Lung (tissue), 11 donors: ENCODE measurements at regions not wholly inside any gene's neighbourhood (a gene's known extent, or its start where the extent isn't known, plus 50 kb on each side); places are given as distances from the start of the nearest gene placed in this dataset.
"Not testable (repeated sequence)": the region's sequence is repeated elsewhere in the genome, so short reads cannot be mapped to it uniquely, and the experiment has no call there.

Experiments
- ATAC-seq: fragments of 200-7000 bp; cut with Tn5 transposase; one replicate; pipeline ENCODE4 v1.9.1; 2020; ENCODE audit warnings: moderate number of reproducible peaks; ENCODE audit not compliant: insufficient read depth, low FRiP score
- DNase-seq, 3 donors: peaks; one replicate each; pipeline ENCODE4 v3.0.0-alpha.2; 2013 to 2017
- H3K27ac ChIP-seq, 2 donors: one replicate each; pipeline ENCODE4 v1.5.1; 2013; ENCODE audit warnings: mild to moderate bottlenecking in 2 of 2, moderate library complexity in 2 of 2, control low read depth in 1 of 2, inconsistent platforms in 1 of 2, low read depth in 1 of 2, low read length in 1 of 2
- H3K27me3 ChIP-seq, 3 donors: one replicate each; pipeline ENCODE4 v1.5.1; 2013; ENCODE audit warnings: low read length in 2 of 3; ENCODE audit not compliant: control insufficient read depth in 3 of 3, insufficient read depth in 3 of 3
- H3K36me3 ChIP-seq, 4 donors: one replicate each; pipeline ENCODE4 v1.5.1; 2013; ENCODE audit warnings: low read length in 4 of 4, mild to moderate bottlenecking in 1 of 4, moderate library complexity in 1 of 4; ENCODE audit not compliant: control insufficient read depth in 4 of 4, insufficient read depth in 4 of 4
- H3K4me1 ChIP-seq, 5 donors: one replicate each; pipeline ENCODE4 v1.5.1; 2013; ENCODE audit warnings: low read length in 5 of 5, mild to moderate bottlenecking in 2 of 5, moderate library complexity in 1 of 5; ENCODE audit not compliant: control insufficient read depth in 5 of 5, insufficient read depth in 5 of 5
- H3K4me3 ChIP-seq: one replicate; pipeline ENCODE4 v1.5.1; 2013; ENCODE audit warnings: mild to moderate bottlenecking, control low read depth, moderate library complexity
- H3K9ac ChIP-seq, 2 donors: one replicate each; pipeline ENCODE4 v1.5.1; 2013; ENCODE audit warnings: low read length in 2 of 2, control low read depth in 1 of 2; ENCODE audit not compliant: insufficient read depth in 1 of 2
- H3K9me3 ChIP-seq, 4 donors: one replicate each; pipeline ENCODE4 v1.5.1; 2013; ENCODE audit warnings: low read length in 3 of 4, mild to moderate bottlenecking in 1 of 4, moderate library complexity in 1 of 4; ENCODE audit not compliant: control insufficient read depth in 4 of 4, insufficient read depth in 3 of 4
- WGBS, 2 donors: extraction: QIAGEN DNeasy Blood & Tissue Kit; methylation state at CpG; one replicate each; pipeline ENCODE4 v1.1.7; 2013; 5-methylcytosine and 5-hydroxymethylcytosine counted together
- TF ChIP-seq, protein P1 (sequence below): IDR thresholded peaks from 2 replicates; pipeline ENCODE4 v1.5.1; 2012; ENCODE audit warnings: mild to moderate bottlenecking; ENCODE audit errors: control extremely low read depth, extremely low read depth
- donor health status: control.
- donor health status: control.
- donor health status: Bipolar disorder and iron deficiency.
- donor health status: healthy.
- donor health status: DM: yes; HTN: yes; CAD: no.

DNA sequence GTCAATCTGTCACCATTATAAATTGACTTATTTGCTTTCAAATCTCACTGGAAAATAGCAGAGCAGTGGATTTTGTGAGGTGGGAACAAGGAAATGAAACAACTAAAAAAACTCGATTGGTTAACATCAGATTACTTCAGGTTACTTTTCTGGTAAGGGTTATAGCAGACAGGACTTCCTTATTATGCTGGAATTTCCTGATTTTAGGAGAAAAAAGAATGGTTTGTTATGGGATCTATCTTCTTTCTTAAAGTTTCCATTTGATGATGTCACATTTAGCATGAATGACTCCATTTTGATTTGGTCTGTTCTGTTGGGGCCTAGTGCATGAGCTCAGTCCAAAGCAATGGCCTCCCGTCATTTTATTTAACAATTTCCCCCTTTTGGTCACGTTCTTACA is 210.6 kb downstream of the KCNJ2 start:
- no peaks in the 10 kb centered on the region for H3K36me3 ChIP-seq
- WGBS, 2 donors: 82 to 85% methylated on average over 3 of the region's 3 CpGs

DNA sequence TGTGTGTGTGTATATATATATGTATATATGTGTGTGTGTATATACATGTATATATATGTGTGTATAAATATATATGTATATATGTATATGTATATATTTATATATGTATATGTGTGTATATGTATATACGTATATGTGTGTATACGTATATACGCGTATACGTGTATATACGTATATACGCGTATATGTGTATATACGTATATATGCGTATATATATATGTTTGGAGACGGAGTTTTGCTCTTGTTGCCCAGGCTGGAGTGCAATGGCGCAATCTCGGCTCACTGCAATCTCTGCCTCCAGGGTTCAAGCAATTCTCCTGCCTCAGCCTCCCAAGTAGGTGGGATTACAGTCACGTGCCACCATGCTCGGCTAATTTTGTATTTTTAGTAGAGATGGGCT is 212.6 kb downstream of the KCNJ2 start:
- H3K27ac ChIP-seq, H3K4me3 ChIP-seq, H3K36me3 ChIP-seq, H3K9ac ChIP-seq, H3K9me3 ChIP-seq, DNase-seq, ATAC-seq, H3K27me3 ChIP-seq: not testable (repeated sequence)
- WGBS, 2 donors: 96 to 98% methylated on average over 15 of the region's 15 CpGs
- H3K4me1 ChIP-seq: peaks cover 0 to 12% (median 4%) of the 10 kb centered on the region in 5 donors

More for the DNA sequence above, 210.6 kb downstream of the KCNJ2 start:
- Histone ChIP-seq H3K9me3 (no peaks in the 10 kb centered on the region), H3K4me1 (peaks cover 0 to 27% (median 13%) of the 10 kb centered on the region in 5 donors), H3K4me3 (no peak overlapping the region), H3K9ac (no peak overlapping the region), H3K27me3 (no peaks in the 10 kb centered on the region), H3K27ac (no peak overlapping the region)
- TF ChIP-seq, protein P1, sequence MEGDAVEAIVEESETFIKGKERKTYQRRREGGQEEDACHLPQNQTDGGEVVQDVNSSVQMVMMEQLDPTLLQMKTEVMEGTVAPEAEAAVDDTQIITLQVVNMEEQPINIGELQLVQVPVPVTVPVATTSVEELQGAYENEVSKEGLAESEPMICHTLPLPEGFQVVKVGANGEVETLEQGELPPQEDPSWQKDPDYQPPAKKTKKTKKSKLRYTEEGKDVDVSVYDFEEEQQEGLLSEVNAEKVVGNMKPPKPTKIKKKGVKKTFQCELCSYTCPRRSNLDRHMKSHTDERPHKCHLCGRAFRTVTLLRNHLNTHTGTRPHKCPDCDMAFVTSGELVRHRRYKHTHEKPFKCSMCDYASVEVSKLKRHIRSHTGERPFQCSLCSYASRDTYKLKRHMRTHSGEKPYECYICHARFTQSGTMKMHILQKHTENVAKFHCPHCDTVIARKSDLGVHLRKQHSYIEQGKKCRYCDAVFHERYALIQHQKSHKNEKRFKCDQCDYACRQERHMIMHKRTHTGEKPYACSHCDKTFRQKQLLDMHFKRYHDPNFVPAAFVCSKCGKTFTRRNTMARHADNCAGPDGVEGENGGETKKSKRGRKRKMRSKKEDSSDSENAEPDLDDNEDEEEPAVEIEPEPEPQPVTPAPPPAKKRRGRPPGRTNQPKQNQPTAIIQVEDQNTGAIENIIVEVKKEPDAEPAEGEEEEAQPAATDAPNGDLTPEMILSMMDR: no peak
- DNase-seq (no peak), ATAC-seq (no peak)

DNA sequence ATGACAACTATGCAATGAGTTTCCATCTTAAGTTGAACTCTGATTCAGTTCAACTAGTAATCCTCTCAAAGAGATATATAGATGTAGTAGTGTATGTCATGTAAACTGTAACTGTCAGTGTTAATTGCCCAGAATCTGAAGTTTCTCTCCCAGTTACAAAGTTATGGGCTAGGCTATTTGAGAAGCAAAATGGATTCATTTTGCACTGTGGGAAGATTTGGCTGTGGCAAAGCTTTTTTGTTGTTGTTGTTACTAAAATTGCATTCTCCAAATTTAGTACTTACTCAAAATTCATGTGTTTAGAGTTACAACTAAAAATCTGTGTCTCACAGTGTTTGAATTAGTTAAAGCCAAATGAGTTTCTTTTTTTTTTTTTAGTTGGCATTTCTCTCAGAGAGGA is 219.0 kb downstream of the KCNJ2 start:
- no peak overlapping the region for H3K27ac ChIP-seq
- no peak overlapping the region for H3K9ac ChIP-seq
- ATAC-seq (no peak), DNase-seq (no peak)
- no peaks in the 10 kb centered on the region for H3K4me1 ChIP-seq
- no peaks in the 10 kb centered on the region for H3K27me3 ChIP-seq
- TF ChIP-seq, protein P1: no peak
- H3K9me3 ChIP-seq: no peaks in the 10 kb centered on the region
- no peak overlapping the region for H3K4me3 ChIP-seq
- H3K36me3 ChIP-seq: no peaks in the 10 kb centered on the region

DNA sequence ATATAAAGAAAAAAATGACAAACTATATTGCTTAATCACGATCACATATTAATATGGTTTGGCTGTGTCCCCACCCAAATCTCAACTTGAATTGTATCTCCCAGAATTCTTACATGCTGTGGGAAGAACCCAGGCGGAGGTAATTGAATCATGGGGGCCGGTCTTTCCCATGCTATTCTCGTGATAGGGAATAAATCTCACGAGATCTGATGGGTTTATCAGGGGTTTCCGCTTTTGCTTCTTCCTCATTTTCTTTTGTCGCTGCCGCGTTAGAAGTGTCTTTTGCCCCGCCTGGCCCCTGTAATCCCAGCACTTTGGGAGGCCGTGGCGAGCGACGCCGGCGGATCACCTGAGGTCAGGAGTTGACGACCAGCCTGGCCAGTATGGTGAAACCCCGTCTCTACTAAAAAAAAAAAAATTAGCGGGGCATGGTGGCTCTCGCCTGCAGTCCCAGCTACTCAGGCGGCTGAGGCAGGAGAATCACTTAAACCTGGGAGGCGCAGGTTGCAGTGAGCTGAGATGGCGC is 220.0 kb downstream of the KCNJ2 start:
- H3K9me3 ChIP-seq, H3K27me3 ChIP-seq, H3K36me3 ChIP-seq, DNase-seq, H3K4me3 ChIP-seq, H3K9ac ChIP-seq, ATAC-seq, H3K27ac ChIP-seq, H3K4me1 ChIP-seq: not testable (repeated sequence)
- WGBS, 2 donors: 93 to 95% methylated on average over 23 of the region's 23 CpGs

DNA sequence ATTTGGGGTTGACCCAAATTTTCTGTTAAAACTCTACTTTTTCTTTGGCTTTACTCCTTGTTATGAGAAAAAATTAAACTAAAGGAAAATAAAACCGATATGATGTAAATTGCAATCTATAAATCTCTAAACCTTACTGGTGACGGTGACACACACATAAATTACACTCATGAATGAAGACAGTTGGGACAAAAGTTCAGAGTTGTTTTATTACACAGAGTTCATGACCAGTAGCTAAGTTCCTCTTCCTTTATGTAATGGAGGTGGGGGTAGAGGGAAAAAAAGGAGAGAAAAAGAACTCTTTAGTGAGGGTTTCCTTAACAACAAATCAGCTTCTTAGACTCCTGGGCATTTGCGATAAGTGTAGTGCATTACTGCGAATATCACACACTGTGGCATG is 220.7 kb downstream of the KCNJ2 start:
- ATAC-seq (no peak), DNase-seq (no peak)
- Histone ChIP-seq H3K27me3 (no peaks in the 10 kb centered on the region), H3K4me3 (no peak overlapping the region), H3K27ac (no peak overlapping the region), H3K9me3 (no peaks in the 10 kb centered on the region), H3K9ac (no peak overlapping the region), H3K4me1 (no peaks in the 10 kb centered on the region), H3K36me3 (no peaks in the 10 kb centered on the region)
- 55 to 69% methylated on average over 4 of the region's 4 CpGs for WGBS, 2 donors
- TF ChIP-seq, protein P1: no peak
